ENCODE measurements at regions not wholly inside any gene's neighbourhood (a gene's known extent, or its start where the extent isn't known, plus 50 kb on each side); places are given as distances from the start of the nearest gene placed in this dataset.

- Histone ChIP-seq H3K36me3 (replicated peaks; ENCODE audit: control insufficient read depth, insufficient read depth, low read length) (no peaks in the 10 kb centered on the region), H3K27me3 (ENCODE audit: control insufficient read depth, insufficient read depth, low read length) (peaks cover 33% of the 10 kb centered on the region), H3K4me3 (ENCODE audit: insufficient read depth, low read depth, low read length) (no peak overlapping the region)
- no peak for DNase-seq
Measured at GRCh38 chr15:38074029-38074428, 139.6 kb downstream of the TMCO5A start.

GRCh38 chr15:38075466-38075865, 141.0 kb downstream of the TMCO5A start:
- H3K4me3 ChIP-seq (ENCODE audit: insufficient read depth, low read depth, low read length) = no peak overlapping the region
- H3K36me3 ChIP-seq (replicated peaks; ENCODE audit: control insufficient read depth, insufficient read depth, low read length) = no peaks in the 10 kb centered on the region
- DNase-seq = no peak
- peaks cover 30% of the 10 kb centered on the region for H3K27me3 ChIP-seq (ENCODE audit: control insufficient read depth, insufficient read depth, low read length)

GRCh38 chr15:38076786-38077185, 142.3 kb downstream of the TMCO5A start:
- Histone ChIP-seq H3K36me3 (replicated peaks; ENCODE audit: control insufficient read depth, insufficient read depth, low read length) (no peaks in the 10 kb centered on the region), H3K27me3 (ENCODE audit: control insufficient read depth, insufficient read depth, low read length) (peaks cover 18% of the 10 kb centered on the region), H3K4me3 (ENCODE audit: insufficient read depth, low read depth, low read length) (no peak overlapping the region)
- DNase-seq = peak; percentile 49

- Histone ChIP-seq H3K36me3 (replicated peaks; ENCODE audit: control insufficient read depth, insufficient read depth, low read length) (no peaks in the 10 kb centered on the region), H3K27me3 (ENCODE audit: control insufficient read depth, insufficient read depth, low read length) (peaks cover 9% of the 10 kb centered on the region; the same call in 1 of the 2 replicates), H3K4me3 (ENCODE audit: insufficient read depth, low read depth, low read length) (no peak overlapping the region)
- no peak for DNase-seq
Measured at GRCh38 chr15:38079236-38079635, 144.8 kb downstream of the TMCO5A start.

GRCh38 chr15:38080651-38081275, 146.3 kb downstream of the TMCO5A start:
- H3K27me3 ChIP-seq (ENCODE audit: control insufficient read depth, insufficient read depth, low read length) = no peaks in the 10 kb centered on the region; the same call in 1 of the 2 replicates
- H3K36me3 ChIP-seq (replicated peaks; ENCODE audit: control insufficient read depth, insufficient read depth, low read length) = no peaks in the 10 kb centered on the region
- H3K4me3 ChIP-seq (ENCODE audit: insufficient read depth, low read depth, low read length) = no peak overlapping the region
- DNase-seq = no peak

GRCh38 chr15:38084289-38084688, 149.8 kb downstream of the TMCO5A start:
- no peak for DNase-seq
- Histone ChIP-seq H3K27me3 (ENCODE audit: control insufficient read depth, insufficient read depth, low read length) (no peaks in the 10 kb centered on the region), H3K36me3 (replicated peaks; ENCODE audit: control insufficient read depth, insufficient read depth, low read length) (no peaks in the 10 kb centered on the region), H3K4me3 (ENCODE audit: insufficient read depth, low read depth, low read length) (no peak overlapping the region)

GRCh38 chr15:38085114-38085513, 150.7 kb downstream of the TMCO5A start:
- H3K27me3 ChIP-seq (ENCODE audit: control insufficient read depth, insufficient read depth, low read length) = no peaks in the 10 kb centered on the region
- H3K36me3 ChIP-seq (replicated peaks; ENCODE audit: control insufficient read depth, insufficient read depth, low read length) = no peaks in the 10 kb centered on the region
- H3K4me3 ChIP-seq (ENCODE audit: insufficient read depth, low read depth, low read length) = no peak overlapping the region
- no peak for DNase-seq

- DNase-seq = no peak
- Histone ChIP-seq H3K27me3 (ENCODE audit: control insufficient read depth, insufficient read depth, low read length) (no peaks in the 10 kb centered on the region), H3K36me3 (replicated peaks; ENCODE audit: control insufficient read depth, insufficient read depth, low read length) (no peaks in the 10 kb centered on the region), H3K4me3 (ENCODE audit: insufficient read depth, low read depth, low read length) (no peak overlapping the region)
Measured at GRCh38 chr15:38085931-38086568, 151.6 kb downstream of the TMCO5A start.

- no peak for DNase-seq
- Histone ChIP-seq H3K4me3 (ENCODE audit: insufficient read depth, low read depth, low read length) (no peak overlapping the region), H3K36me3 (replicated peaks; ENCODE audit: control insufficient read depth, insufficient read depth, low read length) (no peaks in the 10 kb centered on the region), H3K27me3 (ENCODE audit: control insufficient read depth, insufficient read depth, low read length) (no peaks in the 10 kb centered on the region)
Measured at GRCh38 chr15:38086611-38087010, 152.2 kb downstream of the TMCO5A start.

GRCh38 chr15:38088971-38089370, 154.5 kb downstream of the TMCO5A start:
- no peak overlapping the region for H3K4me3 ChIP-seq (ENCODE audit: insufficient read depth, low read depth, low read length)
- H3K27me3 ChIP-seq (ENCODE audit: control insufficient read depth, insufficient read depth, low read length) = no peaks in the 10 kb centered on the region
- DNase-seq = no peak
- H3K36me3 ChIP-seq (replicated peaks; ENCODE audit: control insufficient read depth, insufficient read depth, low read length) = no peaks in the 10 kb centered on the region

- no peaks in the 10 kb centered on the region for H3K36me3 ChIP-seq (replicated peaks; ENCODE audit: control insufficient read depth, insufficient read depth, low read length)
- no peaks in the 10 kb centered on the region for H3K27me3 ChIP-seq (ENCODE audit: control insufficient read depth, insufficient read depth, low read length)
- H3K4me3 ChIP-seq (ENCODE audit: insufficient read depth, low read depth, low read length) = no peak overlapping the region
- DNase-seq = no peak
Measured at GRCh38 chr15:38090223-38090622, 155.8 kb downstream of the TMCO5A start.

GRCh38 chr15:38090678-38091077, 156.2 kb downstream of the TMCO5A start:
- no peaks in the 10 kb centered on the region for H3K27me3 ChIP-seq (ENCODE audit: control insufficient read depth, insufficient read depth, low read length)
- DNase-seq = no peak
- no peak overlapping the region for H3K4me3 ChIP-seq (ENCODE audit: insufficient read depth, low read depth, low read length)
- H3K36me3 ChIP-seq (replicated peaks; ENCODE audit: control insufficient read depth, insufficient read depth, low read length) = no peaks in the 10 kb centered on the region

- no peaks in the 10 kb centered on the region for H3K27me3 ChIP-seq (ENCODE audit: control insufficient read depth, insufficient read depth, low read length)
- no peak overlapping the region for H3K4me3 ChIP-seq (ENCODE audit: insufficient read depth, low read depth, low read length)
- no peaks in the 10 kb centered on the region for H3K36me3 ChIP-seq (replicated peaks; ENCODE audit: control insufficient read depth, insufficient read depth, low read length)
- no peak for DNase-seq
Measured at GRCh38 chr15:38091078-38091645, 156.7 kb downstream of the TMCO5A start.

GRCh38 chr15:38093931-38094330, 158.7 kb upstream of the SPRED1 start:
- Histone ChIP-seq H3K36me3 (replicated peaks; ENCODE audit: control insufficient read depth, insufficient read depth, low read length) (no peaks in the 10 kb centered on the region), H3K27me3 (ENCODE audit: control insufficient read depth, insufficient read depth, low read length) (no peaks in the 10 kb centered on the region), H3K4me3 (ENCODE audit: insufficient read depth, low read depth, low read length) (no peak overlapping the region)
- DNase-seq = no peak

- no peaks in the 10 kb centered on the region for H3K36me3 ChIP-seq (replicated peaks; ENCODE audit: control insufficient read depth, insufficient read depth, low read length)
- no peak overlapping the region for H3K4me3 ChIP-seq (ENCODE audit: insufficient read depth, low read depth, low read length)
- no peak for DNase-seq
- no peaks in the 10 kb centered on the region for H3K27me3 ChIP-seq (ENCODE audit: control insufficient read depth, insufficient read depth, low read length)
Measured at GRCh38 chr15:38102972-38103371, 149.7 kb upstream of the SPRED1 start.

Data from H7 (cell line).